ENCODE measurements at regions not wholly inside any gene's neighbourhood (a gene's known extent, or its start where the extent isn't known, plus 50 kb on each side); places are given as distances from the start of the nearest gene placed in this dataset.

DNA sequence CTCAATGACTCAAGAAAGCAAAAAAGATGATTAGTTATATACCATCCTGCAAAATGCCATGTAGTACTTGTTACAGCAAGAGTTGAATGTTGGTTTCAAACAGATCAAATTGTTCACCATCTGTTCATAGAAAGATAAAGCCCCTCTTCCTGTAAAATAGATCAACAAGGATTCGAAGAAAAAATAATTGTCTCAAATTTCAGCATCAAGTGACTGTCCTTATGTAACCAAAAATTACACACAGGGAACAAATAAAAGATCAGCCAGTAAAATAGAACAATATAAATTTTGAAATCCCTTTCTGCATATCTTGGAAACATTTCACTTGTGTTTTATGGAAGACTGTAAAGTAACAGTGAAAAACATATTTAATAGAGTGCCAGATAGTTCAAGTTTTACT, 165.1 kb upstream of the STAC start:
- DNase-seq (ENCODE audit: low spot score): no peak
- in situ Hi-C loops (cut with MboI; ENCODE audit: low sequenced_read_pairs, unreplicated experiment): no loop called here
- TF ChIP-seq, protein P1, sequence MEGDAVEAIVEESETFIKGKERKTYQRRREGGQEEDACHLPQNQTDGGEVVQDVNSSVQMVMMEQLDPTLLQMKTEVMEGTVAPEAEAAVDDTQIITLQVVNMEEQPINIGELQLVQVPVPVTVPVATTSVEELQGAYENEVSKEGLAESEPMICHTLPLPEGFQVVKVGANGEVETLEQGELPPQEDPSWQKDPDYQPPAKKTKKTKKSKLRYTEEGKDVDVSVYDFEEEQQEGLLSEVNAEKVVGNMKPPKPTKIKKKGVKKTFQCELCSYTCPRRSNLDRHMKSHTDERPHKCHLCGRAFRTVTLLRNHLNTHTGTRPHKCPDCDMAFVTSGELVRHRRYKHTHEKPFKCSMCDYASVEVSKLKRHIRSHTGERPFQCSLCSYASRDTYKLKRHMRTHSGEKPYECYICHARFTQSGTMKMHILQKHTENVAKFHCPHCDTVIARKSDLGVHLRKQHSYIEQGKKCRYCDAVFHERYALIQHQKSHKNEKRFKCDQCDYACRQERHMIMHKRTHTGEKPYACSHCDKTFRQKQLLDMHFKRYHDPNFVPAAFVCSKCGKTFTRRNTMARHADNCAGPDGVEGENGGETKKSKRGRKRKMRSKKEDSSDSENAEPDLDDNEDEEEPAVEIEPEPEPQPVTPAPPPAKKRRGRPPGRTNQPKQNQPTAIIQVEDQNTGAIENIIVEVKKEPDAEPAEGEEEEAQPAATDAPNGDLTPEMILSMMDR (IDR thresholded peaks at IDR 0.05; ENCODE audit: borderline replicate concordance, control extremely low read depth, extremely low read depth, insufficient read depth, missing control alignments): no peak

DNA sequence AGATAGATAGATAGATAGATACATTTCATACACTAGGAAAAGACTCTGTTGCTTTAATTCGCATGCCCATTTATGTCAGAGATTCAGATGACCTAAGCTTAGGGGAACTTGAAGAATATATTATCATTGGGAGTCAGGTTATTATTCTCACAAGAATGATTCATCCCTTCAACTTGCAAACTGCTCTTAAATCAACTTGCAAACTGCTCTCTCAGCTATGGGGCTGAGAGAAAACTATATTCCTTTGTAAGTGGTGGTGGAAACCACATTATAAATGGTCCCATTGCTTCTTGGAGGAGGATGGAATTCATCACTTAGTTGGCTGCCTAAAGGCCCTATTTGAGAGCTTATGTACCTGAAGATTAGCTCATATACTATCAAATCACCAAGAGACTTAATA, 160.9 kb upstream of the STAC start:
- TF ChIP-seq, protein P1 (IDR thresholded peaks at IDR 0.05; ENCODE audit: borderline replicate concordance, control extremely low read depth, extremely low read depth, insufficient read depth, missing control alignments): no peak
- DNase-seq (ENCODE audit: low spot score): no peak
- in situ Hi-C loops (cut with MboI; ENCODE audit: low sequenced_read_pairs, unreplicated experiment): no loop called here

DNA sequence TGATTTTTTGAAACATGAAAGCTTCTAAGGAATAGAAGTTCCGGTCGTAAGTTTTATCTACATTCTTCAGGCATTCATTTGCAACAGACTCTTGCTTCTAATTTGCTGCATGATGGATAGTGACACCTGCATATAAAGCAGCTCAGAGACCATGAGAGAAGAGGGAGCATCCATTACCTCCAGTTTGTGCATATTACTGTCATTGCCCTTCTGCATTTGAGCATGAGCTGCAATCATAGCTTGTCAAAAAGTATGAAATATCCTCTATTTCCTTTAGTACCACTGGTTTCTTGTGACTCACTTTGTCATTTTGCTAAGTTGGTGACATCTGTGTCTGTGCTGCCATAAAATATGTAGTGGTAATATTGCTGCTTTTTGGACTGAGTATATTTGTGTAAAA, 160.1 kb upstream of the STAC start:
- TF ChIP-seq, protein P1 (IDR thresholded peaks at IDR 0.05; ENCODE audit: borderline replicate concordance, control extremely low read depth, extremely low read depth, insufficient read depth, missing control alignments): no peak
- in situ Hi-C loops (cut with MboI; ENCODE audit: low sequenced_read_pairs, unreplicated experiment): no loop called here
- DNase-seq (ENCODE audit: low spot score): no peak

DNA sequence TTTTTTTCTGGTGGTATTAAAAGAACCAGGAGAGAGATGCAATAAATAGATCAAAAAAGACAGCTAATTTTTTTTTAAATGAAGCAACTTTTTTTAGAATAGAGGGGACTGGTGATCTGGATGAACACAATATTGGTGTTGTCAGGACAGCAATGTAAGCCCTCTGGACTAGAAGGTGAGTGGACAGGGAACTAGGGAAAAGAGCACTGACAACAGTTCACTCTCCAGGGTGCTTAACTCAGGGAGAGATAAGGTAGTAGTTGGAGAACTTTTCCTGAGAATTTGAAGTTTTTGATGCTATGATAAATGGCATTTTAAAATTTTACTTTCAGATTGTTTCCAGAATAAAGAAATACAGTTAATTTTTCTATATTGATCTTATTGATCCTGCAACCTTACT, 158.3 kb upstream of the STAC start:
- no peak for DNase-seq (ENCODE audit: low spot score)
- in situ Hi-C loops (cut with MboI; ENCODE audit: low sequenced_read_pairs, unreplicated experiment): no loop called here
- TF ChIP-seq, protein P1 (IDR thresholded peaks at IDR 0.05; ENCODE audit: borderline replicate concordance, control extremely low read depth, extremely low read depth, insufficient read depth, missing control alignments): no peak

DNA sequence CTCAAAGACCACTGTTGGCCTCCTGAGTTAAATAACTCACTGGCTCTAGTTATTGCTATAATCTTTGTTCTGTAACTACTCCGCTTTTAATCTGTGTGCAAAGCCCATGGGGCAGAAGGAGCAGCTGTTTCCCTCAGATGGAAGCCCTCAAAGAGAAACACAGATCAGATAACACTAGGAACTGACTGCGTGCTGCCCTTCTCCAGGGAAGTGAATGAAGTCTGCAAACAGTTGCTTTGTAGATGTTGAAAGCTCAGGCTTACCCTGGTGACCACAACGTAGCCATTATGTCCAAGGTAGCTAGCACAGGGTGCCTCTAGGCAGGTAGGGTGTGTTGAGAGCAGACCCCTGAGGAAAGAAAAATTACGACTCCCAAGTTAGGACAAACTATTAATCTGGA, 152.3 kb upstream of the STAC start:
- TF ChIP-seq, protein P1 (IDR thresholded peaks at IDR 0.05; ENCODE audit: borderline replicate concordance, control extremely low read depth, extremely low read depth, insufficient read depth, missing control alignments): no peak
- in situ Hi-C loops (cut with MboI; ENCODE audit: low sequenced_read_pairs, unreplicated experiment): no loop called here
- DNase-seq (ENCODE audit: low spot score): no peak

DNA sequence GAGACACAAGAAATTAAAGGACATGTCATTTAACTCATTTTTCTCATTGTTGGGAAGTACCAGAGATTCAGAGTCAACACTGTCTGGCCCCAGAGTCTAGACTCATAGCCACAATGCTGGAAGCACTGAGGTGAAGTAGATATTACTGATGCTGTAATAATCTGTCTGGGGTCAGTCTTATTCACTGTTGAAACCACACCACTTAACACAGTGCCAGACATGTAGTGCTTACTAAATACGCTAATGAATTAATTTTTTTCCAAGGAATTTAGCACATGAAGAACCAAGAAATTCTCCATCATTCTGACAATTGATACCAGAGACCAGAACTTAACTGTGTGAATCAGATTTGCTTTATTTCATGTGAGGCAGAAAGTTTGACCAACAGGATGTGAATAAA, 150.8 kb upstream of the STAC start:
- TF ChIP-seq, protein P1 (IDR thresholded peaks at IDR 0.05; ENCODE audit: borderline replicate concordance, control extremely low read depth, extremely low read depth, insufficient read depth, missing control alignments): no peak
- DNase-seq (ENCODE audit: low spot score): no peak
- in situ Hi-C loops (cut with MboI; ENCODE audit: low sequenced_read_pairs, unreplicated experiment): no loop called here
